IMR-90 (cell line): ENCODE measurements at regions not wholly inside any gene's neighbourhood (a gene's known extent, or its start where the extent isn't known, plus 50 kb on each side); places are given as distances from the start of the nearest gene placed in this dataset.

ENCODE experiments used
- CTCF ChIP-seq: conservative IDR thresholded peaks from 2 replicates; pipeline ENCODE4 v1.5.1; 2012; ENCODE audit warnings: mild to moderate bottlenecking, low read depth, low read length, improper control_type of control experiment
- MAFK ChIP-seq: IDR thresholded peaks from 2 replicates; pipeline ENCODE4 v1.6.1; 2012; ENCODE audit warnings: low read depth, low read length, improper control_type of control experiment
- MXI1 ChIP-seq: IDR thresholded peaks from 2 replicates; pipeline ENCODE4 v1.6.1; 2012; ENCODE audit warnings: low read depth, mild to moderate bottlenecking, low read length, moderate library complexity, borderline replicate concordance
- RCOR1 ChIP-seq: IDR thresholded peaks from 2 replicates; pipeline ENCODE4 v1.6.1; 2012; ENCODE audit warnings: mild to moderate bottlenecking, low read length, improper control_type of control experiment; ENCODE audit not compliant: insufficient replicate concordance

- TF ChIP-seq CTCF, result no peak
- no peak for TF ChIP-seq RCOR1
- TF ChIP-seq MXI1, result no peak
- TF ChIP-seq MAFK, result no peak
Observed at GRCh38 chr1:238143038-238143437, 252.3 kb upstream of the ZP4 start.
